ENCODE measurements at regions not wholly inside any gene's neighbourhood (a gene's known extent, or its start where the extent isn't known, plus 50 kb on each side); places are given as distances from the start of the nearest gene placed in this dataset.
"Not testable (repeated sequence)": the region's sequence is repeated elsewhere in the genome, so short reads cannot be mapped to it uniquely, and the experiment has no call there.

DNA sequence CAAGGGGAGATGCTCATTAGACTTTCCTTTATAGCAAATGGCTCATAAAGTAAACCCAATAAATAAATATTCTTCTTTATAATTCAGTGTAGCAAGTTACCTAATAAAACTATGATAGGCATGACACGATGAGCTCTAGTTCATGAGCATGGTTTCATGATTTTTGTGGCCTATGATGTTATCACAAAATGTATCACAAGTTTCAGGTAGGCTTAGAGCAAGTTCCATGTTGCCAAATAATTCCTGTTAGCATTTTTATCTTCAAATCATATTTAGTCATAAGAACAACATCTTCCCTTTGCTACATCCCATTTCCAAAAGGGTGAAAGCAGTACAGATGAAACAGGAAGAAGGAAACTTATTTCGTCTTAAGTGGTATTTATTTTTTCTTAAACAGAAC is 200.2 kb downstream of the ENC1 start:
- ChIA-PET CTCF (interaction anchor here (0.5 to 0.6 kb wide), 2 partner anchors 101 to 502 kb away, joined by 3 read pairs; no protein-coding TSS in a partner anchor), POLR2A (no interaction called here)
- TF ChIP-seq, protein P1, sequence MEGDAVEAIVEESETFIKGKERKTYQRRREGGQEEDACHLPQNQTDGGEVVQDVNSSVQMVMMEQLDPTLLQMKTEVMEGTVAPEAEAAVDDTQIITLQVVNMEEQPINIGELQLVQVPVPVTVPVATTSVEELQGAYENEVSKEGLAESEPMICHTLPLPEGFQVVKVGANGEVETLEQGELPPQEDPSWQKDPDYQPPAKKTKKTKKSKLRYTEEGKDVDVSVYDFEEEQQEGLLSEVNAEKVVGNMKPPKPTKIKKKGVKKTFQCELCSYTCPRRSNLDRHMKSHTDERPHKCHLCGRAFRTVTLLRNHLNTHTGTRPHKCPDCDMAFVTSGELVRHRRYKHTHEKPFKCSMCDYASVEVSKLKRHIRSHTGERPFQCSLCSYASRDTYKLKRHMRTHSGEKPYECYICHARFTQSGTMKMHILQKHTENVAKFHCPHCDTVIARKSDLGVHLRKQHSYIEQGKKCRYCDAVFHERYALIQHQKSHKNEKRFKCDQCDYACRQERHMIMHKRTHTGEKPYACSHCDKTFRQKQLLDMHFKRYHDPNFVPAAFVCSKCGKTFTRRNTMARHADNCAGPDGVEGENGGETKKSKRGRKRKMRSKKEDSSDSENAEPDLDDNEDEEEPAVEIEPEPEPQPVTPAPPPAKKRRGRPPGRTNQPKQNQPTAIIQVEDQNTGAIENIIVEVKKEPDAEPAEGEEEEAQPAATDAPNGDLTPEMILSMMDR (IDR thresholded peaks at IDR 0.05; ENCODE audit: low read depth, low read length): no peak
- Histone ChIP-seq H3K27me3 (ENCODE audit: control insufficient read depth, insufficient read depth, low read length) (peaks cover 10% of the 10 kb centered on the region), H3K9me3 (ENCODE audit: control insufficient read depth, insufficient read depth, low read length) (no peaks in the 10 kb centered on the region), H3K27ac (ENCODE audit: low read depth, low read length) (no peak overlapping the region), H3K4me3 (ENCODE audit: low read depth, low read length) (no peak overlapping the region)
- no peak for DNase-seq (ENCODE audit: low read depth, low spot score)

DNA sequence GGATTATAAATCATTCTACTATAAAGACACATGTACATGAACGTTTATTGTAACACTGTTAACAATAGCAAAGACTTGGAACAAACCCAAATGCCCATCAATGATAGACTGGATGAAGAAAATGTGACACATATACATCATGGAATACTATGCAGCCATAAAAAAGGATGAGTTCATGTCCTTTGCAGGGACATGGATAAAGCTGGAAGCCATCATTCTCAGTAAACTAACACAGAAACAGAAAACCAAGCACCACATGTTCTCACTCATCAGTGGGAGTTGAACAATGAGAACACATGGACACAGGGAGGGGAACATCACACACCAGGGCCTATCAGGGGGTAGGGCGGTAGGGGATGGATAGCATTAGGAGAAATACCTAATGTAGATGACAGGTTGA is 202.7 kb downstream of the ENC1 start:
- H3K27ac ChIP-seq (ENCODE audit: low read depth, low read length); POLR2A ChIA-PET; H3K4me3 ChIP-seq (ENCODE audit: low read depth, low read length); DNase-seq (ENCODE audit: low read depth, low spot score); H3K27me3 ChIP-seq (ENCODE audit: control insufficient read depth, insufficient read depth, low read length); H3K9me3 ChIP-seq (ENCODE audit: control insufficient read depth, insufficient read depth, low read length): not testable (repeated sequence)
- CTCF ChIA-PET: interaction anchor here (1.1 kb wide), 1 partner anchor 9 kb away, joined by 3 read pairs; no protein-coding TSS in a partner anchor

DNA sequence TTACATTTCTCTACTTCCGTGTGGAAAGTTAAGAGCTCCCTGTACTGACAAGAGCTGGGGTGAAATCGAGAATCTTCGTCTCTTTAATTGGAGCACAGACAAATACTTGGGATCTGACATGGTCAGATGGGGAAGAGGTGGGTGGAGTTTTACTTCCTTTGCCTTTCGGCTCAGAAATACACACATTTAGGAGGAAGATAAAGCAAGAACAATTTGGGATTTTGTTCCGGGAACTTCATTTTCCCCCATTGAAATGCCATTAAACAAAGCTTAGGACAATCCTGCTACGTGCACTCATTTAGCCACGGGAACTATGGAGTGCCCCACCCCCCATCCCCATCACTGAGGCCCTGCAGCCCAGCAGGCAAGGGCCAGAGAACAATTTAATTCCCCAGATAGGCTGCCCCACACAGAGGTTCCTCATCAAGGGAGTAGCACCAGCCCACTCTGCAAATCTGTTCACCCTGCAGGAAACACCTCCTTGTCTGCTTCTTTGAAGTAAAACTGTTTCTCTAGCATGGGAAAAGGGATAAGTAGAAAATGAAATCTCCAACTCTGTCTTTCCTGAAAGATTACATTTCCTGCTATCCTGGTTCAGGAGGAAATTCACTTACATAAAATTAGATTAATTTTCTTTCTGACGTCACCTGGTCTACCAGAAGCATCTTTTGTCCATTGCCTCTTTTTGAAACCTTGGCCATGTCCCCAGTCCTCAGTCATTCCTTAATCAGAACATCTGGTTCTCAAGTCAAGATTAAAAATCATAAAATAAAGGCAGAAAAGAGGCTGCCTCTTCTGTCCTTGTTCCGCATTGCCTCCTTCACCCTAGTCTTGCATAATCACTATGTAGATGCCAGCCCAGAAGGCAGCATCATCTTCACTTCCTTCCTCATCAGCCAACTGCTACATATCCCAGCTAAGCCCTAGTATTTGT is 206.4 kb downstream of the ENC1 start:
- TF ChIP-seq, protein P1 (IDR thresholded peaks at IDR 0.05; ENCODE audit: low read depth, low read length): no peak
- ChIA-PET POLR2A (no interaction called here), CTCF (no interaction called here)
- H3K4me3 ChIP-seq (ENCODE audit: low read depth, low read length): no peak overlapping the region
- H3K27ac ChIP-seq (ENCODE audit: low read depth, low read length): no peak overlapping the region
- H3K27me3 ChIP-seq (ENCODE audit: control insufficient read depth, insufficient read depth, low read length): no peaks in the 10 kb centered on the region
- H3K9me3 ChIP-seq (ENCODE audit: control insufficient read depth, insufficient read depth, low read length): peaks cover 3% of the 10 kb centered on the region; the same call in 1 of the 2 replicates
- no peak for DNase-seq (ENCODE audit: low read depth, low spot score)

DNA sequence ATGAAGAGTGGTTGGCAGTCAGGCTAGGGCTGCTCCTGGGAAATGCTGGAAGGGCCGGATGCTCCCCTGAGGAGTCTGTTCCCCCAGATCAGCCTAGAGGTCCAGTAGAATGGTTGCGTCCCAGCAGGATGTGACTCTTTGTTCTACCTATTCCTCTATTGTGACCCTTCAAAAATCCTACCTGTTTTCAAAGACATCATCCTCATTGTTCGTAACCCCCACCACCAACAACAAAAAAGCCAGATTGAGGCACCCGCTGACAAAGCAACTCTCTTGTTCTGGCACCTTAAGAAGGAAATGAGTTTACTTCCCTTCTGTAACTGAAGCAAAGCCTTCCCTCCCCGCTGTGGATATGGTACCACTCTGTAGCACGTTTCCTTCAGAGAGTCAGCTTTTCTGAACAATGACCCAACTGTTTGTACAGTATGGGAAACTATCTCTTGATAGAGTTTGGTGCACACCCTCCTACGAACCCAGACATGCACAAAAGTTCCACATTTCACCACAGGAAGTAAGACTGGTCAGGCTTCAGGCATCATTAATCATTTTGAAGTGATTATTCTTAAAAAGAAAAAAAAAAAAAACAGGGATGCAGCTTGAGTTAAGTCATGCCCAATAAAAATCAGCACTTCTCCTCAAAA is 207.2 kb downstream of the ENC1 start:
- DNase-seq (ENCODE audit: low read depth, low spot score): no peak

DNA sequence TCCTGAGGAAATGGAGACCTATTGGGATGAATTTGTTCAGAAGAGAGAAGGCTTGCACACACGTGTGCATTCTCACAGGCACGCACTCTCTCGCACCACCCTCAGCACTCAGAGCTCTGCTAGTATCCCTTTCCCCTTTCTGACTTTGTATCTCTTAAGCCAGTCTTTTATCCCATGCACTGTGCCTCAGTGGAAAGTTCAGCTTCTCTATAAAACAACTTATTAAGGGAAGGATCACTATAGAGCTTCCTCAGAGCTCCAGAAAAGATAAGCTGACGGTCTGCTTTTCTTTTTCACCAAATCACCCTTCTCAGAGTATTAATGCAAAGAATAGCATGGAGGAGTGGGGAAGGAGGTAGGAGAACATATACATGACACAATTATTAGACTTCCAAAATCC is 207.8 kb downstream of the ENC1 start:
- H3K9me3 ChIP-seq (ENCODE audit: control insufficient read depth, insufficient read depth, low read length): peaks cover 3% of the 10 kb centered on the region; the same call in 1 of the 2 replicates
- no peak overlapping the region for H3K27ac ChIP-seq (ENCODE audit: low read depth, low read length)
- no peak for DNase-seq (ENCODE audit: low read depth, low spot score)
- H3K4me3 ChIP-seq (ENCODE audit: low read depth, low read length): no peak overlapping the region
- TF ChIP-seq, protein P1 (IDR thresholded peaks at IDR 0.05; ENCODE audit: low read depth, low read length): no peak
- H3K27me3 ChIP-seq (ENCODE audit: control insufficient read depth, insufficient read depth, low read length): no peaks in the 10 kb centered on the region
- ChIA-PET CTCF (no interaction called here), POLR2A (no interaction called here)

More for the DNA sequence above, 207.2 kb downstream of the ENC1 start:
- Histone ChIP-seq H3K27me3 (ENCODE audit: control insufficient read depth, insufficient read depth, low read length) (no peaks in the 10 kb centered on the region), H3K9me3 (ENCODE audit: control insufficient read depth, insufficient read depth, low read length) (peaks cover 3% of the 10 kb centered on the region; the same call in 1 of the 2 replicates), H3K27ac (ENCODE audit: low read depth, low read length) (no peak overlapping the region), H3K4me3 (ENCODE audit: low read depth, low read length) (no peak overlapping the region)
- CTCF ChIA-PET: no interaction called here
- TF ChIP-seq, protein P1 (IDR thresholded peaks at IDR 0.05; ENCODE audit: low read depth, low read length): no peak
- POLR2A ChIA-PET: no interaction called here
